ENCODE measurements at regions not wholly inside any gene's neighbourhood (a gene's known extent, or its start where the extent isn't known, plus 50 kb on each side); places are given as distances from the start of the nearest gene placed in this dataset.

- Histone ChIP-seq H3K4me3 (ENCODE audit: low read length in 2 of 2) (no peak overlapping the region), H3K9me3 (ENCODE audit: control insufficient read depth in 2 of 2, insufficient read depth in 1 of 2, low read length in 1 of 2) (no peaks in the 10 kb centered on the region), H3K4me1 (ENCODE audit: control insufficient read depth in 2 of 2, insufficient read depth in 2 of 2, low read length in 2 of 2) (no peaks in the 10 kb centered on the region), H3K36me3 (ENCODE audit: control insufficient read depth in 2 of 2, insufficient read depth in 2 of 2, low read length in 1 of 2) (no peaks in the 10 kb centered on the region), H3K27me3 (ENCODE audit: control insufficient read depth in 2 of 2, insufficient read depth in 1 of 2, low read length in 1 of 2) (no peaks in the 10 kb centered on the region), H3K27ac (ENCODE audit: low read depth in 1 of 2, low read length in 1 of 2) (no peak overlapping the region)
- no peak for DNase-seq (ENCODE audit: low read depth in 6 of 9, low spot score in 9 of 9)
- WGBS, result 81% methylated on average over 6 of the region's 6 CpGs
These were observed 402.9 kb downstream of the PTPRU start for GRCh38 chr1:29639156-29639736.

DNA sequence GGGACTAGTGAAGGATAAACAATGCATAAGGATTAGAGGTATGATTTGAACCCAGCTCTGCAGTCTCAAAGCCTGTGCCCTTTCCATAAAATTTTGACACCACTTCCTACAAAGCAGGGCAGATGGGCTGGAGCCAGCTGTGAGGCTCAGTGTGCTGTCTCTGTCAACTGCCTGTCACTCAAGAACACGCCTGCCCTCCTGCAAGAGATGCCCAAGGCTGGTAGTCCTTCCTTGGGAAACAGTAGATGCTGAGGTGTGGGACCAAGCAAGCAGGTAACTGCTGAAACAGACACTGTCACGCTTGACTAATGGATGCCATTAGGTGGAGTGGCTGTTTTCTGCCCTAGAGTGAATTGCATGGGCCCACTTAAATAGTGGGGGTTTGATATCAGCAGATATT, 402.0 kb downstream of the PTPRU start:
- 89% methylated on average over 2 of the region's 2 CpGs for WGBS
- H3K27ac ChIP-seq (ENCODE audit: low read depth in 1 of 2, low read length in 1 of 2), result no peak overlapping the region
- DNase-seq (ENCODE audit: low read depth in 6 of 9, low spot score in 9 of 9), result no peak
- H3K9me3 ChIP-seq (ENCODE audit: control insufficient read depth in 2 of 2, insufficient read depth in 1 of 2, low read length in 1 of 2), result no peaks in the 10 kb centered on the region
- H3K4me1 ChIP-seq (ENCODE audit: control insufficient read depth in 2 of 2, insufficient read depth in 2 of 2, low read length in 2 of 2), result no peaks in the 10 kb centered on the region
- H3K36me3 ChIP-seq (ENCODE audit: control insufficient read depth in 2 of 2, insufficient read depth in 2 of 2, low read length in 1 of 2), result no peaks in the 10 kb centered on the region
- no peaks in the 10 kb centered on the region for H3K27me3 ChIP-seq (ENCODE audit: control insufficient read depth in 2 of 2, insufficient read depth in 1 of 2, low read length in 1 of 2)
- H3K4me3 ChIP-seq (ENCODE audit: low read length in 2 of 2), result no peak overlapping the region

DNA sequence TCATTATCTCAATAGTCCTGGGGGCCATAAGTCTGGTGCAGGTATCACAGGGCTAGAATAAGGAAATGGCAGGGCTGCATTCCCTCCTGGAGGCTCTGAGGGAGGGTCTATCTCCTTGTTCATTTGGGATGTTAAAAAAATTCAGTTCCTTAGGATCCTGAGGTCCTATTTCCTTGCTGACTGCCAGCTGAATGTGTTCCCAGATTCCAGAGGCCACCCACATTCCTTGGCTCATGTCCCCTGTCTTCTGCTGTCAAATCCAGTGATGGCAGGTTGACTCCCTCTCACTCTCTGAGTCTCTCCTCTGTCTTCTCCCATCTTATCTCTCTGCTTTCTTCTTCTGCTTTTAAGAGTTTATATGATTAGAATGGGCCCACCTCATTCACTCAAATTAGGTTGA, 400.6 kb downstream of the PTPRU start:
- DNase-seq (ENCODE audit: low read depth in 6 of 9, low spot score in 9 of 9), result no peak
- Histone ChIP-seq H3K4me1 (ENCODE audit: control insufficient read depth in 2 of 2, insufficient read depth in 2 of 2, low read length in 2 of 2) (no peaks in the 10 kb centered on the region), H3K27me3 (ENCODE audit: control insufficient read depth in 2 of 2, insufficient read depth in 1 of 2, low read length in 1 of 2) (no peaks in the 10 kb centered on the region), H3K27ac (ENCODE audit: low read depth in 1 of 2, low read length in 1 of 2) (no peak overlapping the region), H3K4me3 (ENCODE audit: low read length in 2 of 2) (no peak overlapping the region), H3K9me3 (ENCODE audit: control insufficient read depth in 2 of 2, insufficient read depth in 1 of 2, low read length in 1 of 2) (no peaks in the 10 kb centered on the region), H3K36me3 (ENCODE audit: control insufficient read depth in 2 of 2, insufficient read depth in 2 of 2, low read length in 1 of 2) (no peaks in the 10 kb centered on the region)

DNA sequence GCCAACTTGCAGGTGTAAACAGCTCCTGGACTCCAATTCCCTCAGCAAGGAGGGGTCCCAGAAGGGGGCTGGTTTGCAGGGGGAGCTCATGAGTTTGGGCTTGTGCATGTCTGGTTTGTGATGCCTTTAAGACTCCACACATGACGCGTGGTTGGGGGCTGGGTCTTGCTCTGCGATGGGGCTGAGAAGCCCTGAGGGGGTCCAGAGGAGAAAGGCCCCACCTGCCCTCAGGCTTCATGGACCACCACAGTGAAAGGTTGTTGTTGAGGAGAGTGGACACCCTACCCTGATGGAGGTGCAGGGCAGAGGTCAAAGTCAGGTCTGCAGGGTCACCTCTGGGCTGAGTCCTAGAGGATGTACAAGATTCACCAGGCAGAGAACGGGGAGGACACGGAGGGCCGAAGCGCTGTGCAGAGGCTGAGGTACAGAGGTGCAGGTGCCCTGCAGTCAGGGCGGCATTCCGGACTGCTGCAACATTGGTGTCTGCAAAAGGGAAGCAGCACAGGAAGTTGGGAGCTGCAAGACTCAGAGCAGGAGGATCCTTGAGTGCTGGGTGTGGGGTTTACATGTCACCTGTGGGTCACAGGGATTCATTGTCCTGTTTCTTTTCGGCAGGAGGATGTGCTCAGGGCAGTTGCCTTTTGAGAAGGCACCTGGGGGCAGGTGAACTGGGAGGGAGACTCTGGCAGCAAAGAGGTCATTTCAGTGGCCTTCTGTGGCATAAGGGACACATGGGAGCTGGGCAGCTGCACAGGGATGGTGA, 399.4 kb downstream of the PTPRU start:
- Histone ChIP-seq H3K36me3 (ENCODE audit: control insufficient read depth in 2 of 2, insufficient read depth in 2 of 2, low read length in 1 of 2) (no peaks in the 10 kb centered on the region), H3K27ac (ENCODE audit: low read depth in 1 of 2, low read length in 1 of 2) (no peak overlapping the region), H3K9me3 (ENCODE audit: control insufficient read depth in 2 of 2, insufficient read depth in 1 of 2, low read length in 1 of 2) (no peaks in the 10 kb centered on the region), H3K4me1 (ENCODE audit: control insufficient read depth in 2 of 2, insufficient read depth in 2 of 2, low read length in 2 of 2) (no peaks in the 10 kb centered on the region), H3K4me3 (ENCODE audit: low read length in 2 of 2) (no peak overlapping the region), H3K27me3 (ENCODE audit: control insufficient read depth in 2 of 2, insufficient read depth in 1 of 2, low read length in 1 of 2) (no peaks in the 10 kb centered on the region)
- no peak for DNase-seq (ENCODE audit: low read depth in 6 of 9, low spot score in 9 of 9)
- WGBS, result 91% methylated on average over 10 of the region's 10 CpGs

DNA sequence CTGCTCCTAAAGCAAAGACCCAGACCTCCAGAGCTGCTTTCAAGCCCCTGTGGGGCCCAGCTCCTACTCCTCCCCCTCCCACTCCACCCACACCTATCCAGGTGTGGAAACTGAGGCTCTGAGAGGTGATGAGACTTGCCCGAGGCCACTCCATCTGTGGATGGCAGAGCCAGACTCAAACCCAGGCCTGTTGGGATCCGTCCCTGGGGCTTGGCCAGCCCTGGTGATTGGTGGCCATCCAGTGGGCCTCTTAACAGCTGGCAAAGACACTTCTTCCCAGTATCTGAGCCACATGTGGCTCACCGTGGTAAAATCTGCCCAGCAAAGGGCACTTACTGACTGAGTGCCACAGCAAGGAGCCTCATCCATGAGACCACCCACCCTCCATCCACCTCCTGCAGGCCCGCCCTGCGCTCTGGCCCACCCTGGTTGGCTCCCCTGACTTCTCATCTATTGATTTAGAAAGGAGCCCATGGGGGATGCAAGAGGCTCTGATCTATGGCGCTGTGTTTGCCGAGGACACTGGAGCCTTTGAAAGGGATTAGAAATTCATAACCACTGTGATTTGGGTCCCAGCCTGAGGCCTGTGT, 398.5 kb downstream of the PTPRU start:
- Histone ChIP-seq H3K4me3 (ENCODE audit: low read length in 2 of 2) (no peak overlapping the region), H3K27me3 (ENCODE audit: control insufficient read depth in 2 of 2, insufficient read depth in 1 of 2, low read length in 1 of 2) (no peaks in the 10 kb centered on the region), H3K27ac (ENCODE audit: low read depth in 1 of 2, low read length in 1 of 2) (no peak overlapping the region), H3K9me3 (ENCODE audit: control insufficient read depth in 2 of 2, insufficient read depth in 1 of 2, low read length in 1 of 2) (no peaks in the 10 kb centered on the region), H3K36me3 (ENCODE audit: control insufficient read depth in 2 of 2, insufficient read depth in 2 of 2, low read length in 1 of 2) (no peaks in the 10 kb centered on the region), H3K4me1 (ENCODE audit: control insufficient read depth in 2 of 2, insufficient read depth in 2 of 2, low read length in 2 of 2) (no peaks in the 10 kb centered on the region)
- no peak for DNase-seq (ENCODE audit: low read depth in 6 of 9, low spot score in 9 of 9)
- 96% methylated on average over 7 of the region's 7 CpGs for WGBS

- Histone ChIP-seq H3K9me3 (ENCODE audit: control insufficient read depth in 2 of 2, insufficient read depth in 1 of 2, low read length in 1 of 2) (no peaks in the 10 kb centered on the region), H3K27me3 (ENCODE audit: control insufficient read depth in 2 of 2, insufficient read depth in 1 of 2, low read length in 1 of 2) (no peaks in the 10 kb centered on the region), H3K36me3 (ENCODE audit: control insufficient read depth in 2 of 2, insufficient read depth in 2 of 2, low read length in 1 of 2) (no peaks in the 10 kb centered on the region), H3K27ac (ENCODE audit: low read depth in 1 of 2, low read length in 1 of 2) (no peak overlapping the region), H3K4me1 (ENCODE audit: control insufficient read depth in 2 of 2, insufficient read depth in 2 of 2, low read length in 2 of 2) (no peaks in the 10 kb centered on the region), H3K4me3 (ENCODE audit: low read length in 2 of 2) (no peak overlapping the region)
- DNase-seq (ENCODE audit: low read depth in 6 of 9, low spot score in 9 of 9), result no peak
- 69% methylated on average over 5 of the region's 5 CpGs for WGBS
These were observed 398.0 kb downstream of the PTPRU start for GRCh38 chr1:29634324-29634723.

DNA sequence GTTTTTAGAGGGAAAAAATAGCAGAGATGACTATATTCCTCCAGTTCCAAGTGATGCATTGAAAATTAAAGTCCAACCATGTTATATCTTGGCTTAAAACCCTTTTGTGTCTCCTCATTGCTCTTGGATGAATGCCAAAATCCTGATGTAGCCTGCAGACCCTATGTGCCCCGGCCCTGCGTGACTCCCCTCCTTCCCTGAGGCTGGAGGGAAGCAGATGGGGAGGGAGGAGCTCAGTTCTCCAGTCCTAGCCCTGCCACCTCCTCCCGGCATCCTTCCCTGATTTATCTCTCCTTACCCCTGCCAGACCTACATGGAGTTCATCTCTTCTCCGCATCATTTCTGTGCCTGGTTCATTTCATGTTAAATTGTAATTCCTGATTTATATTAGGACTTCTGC, 397.4 kb downstream of the PTPRU start:
- Histone ChIP-seq H3K36me3 (ENCODE audit: control insufficient read depth in 2 of 2, insufficient read depth in 2 of 2, low read length in 1 of 2) (no peaks in the 10 kb centered on the region), H3K27ac (ENCODE audit: low read depth in 1 of 2, low read length in 1 of 2) (no peak overlapping the region), H3K9me3 (ENCODE audit: control insufficient read depth in 2 of 2, insufficient read depth in 1 of 2, low read length in 1 of 2) (no peaks in the 10 kb centered on the region), H3K4me3 (ENCODE audit: low read length in 2 of 2) (no peak overlapping the region), H3K27me3 (ENCODE audit: control insufficient read depth in 2 of 2, insufficient read depth in 1 of 2, low read length in 1 of 2) (no peaks in the 10 kb centered on the region), H3K4me1 (ENCODE audit: control insufficient read depth in 2 of 2, insufficient read depth in 2 of 2, low read length in 2 of 2) (no peaks in the 10 kb centered on the region)
- 47% methylated on average over 4 of the region's 4 CpGs for WGBS
- DNase-seq (ENCODE audit: low read depth in 6 of 9, low spot score in 9 of 9), result no peak

DNA sequence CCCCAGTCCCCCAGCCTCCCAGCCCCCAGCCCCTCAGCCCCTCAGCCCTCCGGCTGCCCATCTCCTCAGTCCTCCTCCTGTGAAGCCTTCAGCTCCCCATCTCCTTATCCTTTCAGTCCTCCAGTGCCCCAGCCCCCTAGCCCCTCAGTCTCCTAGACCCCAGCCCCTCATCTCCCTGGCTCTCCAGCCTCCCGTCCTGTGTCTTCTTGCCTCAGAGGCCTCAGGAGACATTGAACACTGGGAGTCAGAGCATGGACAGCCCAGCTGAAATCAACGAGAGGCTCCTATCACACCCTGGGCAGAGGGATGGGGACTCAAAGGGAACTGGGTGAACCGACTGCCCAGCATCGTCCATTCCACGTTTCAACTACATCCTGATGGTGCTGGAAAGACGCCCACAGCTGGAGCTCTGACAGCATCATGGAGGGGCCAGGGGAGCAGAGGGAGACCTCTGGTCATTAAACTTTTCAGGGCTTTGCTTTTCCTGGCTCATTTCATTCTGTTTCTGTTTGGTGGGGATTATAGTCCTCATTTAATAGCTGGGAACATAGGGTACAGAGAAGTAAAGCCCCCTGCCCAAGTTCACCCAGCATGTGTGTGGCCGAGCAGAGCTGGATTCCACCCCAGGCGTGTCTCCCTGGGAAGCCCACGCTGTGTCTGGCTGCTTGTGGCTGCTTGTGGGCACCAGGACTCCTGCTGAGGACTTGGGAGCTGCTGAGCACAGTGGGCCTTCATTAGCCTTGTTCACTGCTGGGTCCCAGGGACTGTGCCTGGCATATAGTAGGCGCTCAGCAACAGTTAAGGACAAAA, 396.7 kb downstream of the PTPRU start:
- DNase-seq (ENCODE audit: low read depth in 6 of 9, low spot score in 9 of 9), result no peak
- H3K36me3 ChIP-seq (ENCODE audit: control insufficient read depth in 2 of 2, insufficient read depth in 2 of 2, low read length in 1 of 2), result no peaks in the 10 kb centered on the region
- H3K27me3 ChIP-seq (ENCODE audit: control insufficient read depth in 2 of 2, insufficient read depth in 1 of 2, low read length in 1 of 2), result no peaks in the 10 kb centered on the region
- WGBS, result 88% methylated on average over 11 of the region's 11 CpGs
- no peaks in the 10 kb centered on the region for H3K4me1 ChIP-seq (ENCODE audit: control insufficient read depth in 2 of 2, insufficient read depth in 2 of 2, low read length in 2 of 2)
- H3K4me3 ChIP-seq (ENCODE audit: low read length in 2 of 2), result no peak overlapping the region
- no peaks in the 10 kb centered on the region for H3K9me3 ChIP-seq (ENCODE audit: control insufficient read depth in 2 of 2, insufficient read depth in 1 of 2, low read length in 1 of 2)
- no peak overlapping the region for H3K27ac ChIP-seq (ENCODE audit: low read depth in 1 of 2, low read length in 1 of 2)
